LNCaP clone FGC (cell line): ENCODE measurements at regions not wholly inside any gene's neighbourhood (a gene's known extent, or its start where the extent isn't known, plus 50 kb on each side); places are given as distances from the start of the nearest gene placed in this dataset.

Source experiments
- DNase-seq: peaks from one replicate; pipeline ENCODE4 v3.0.0-alpha.2; 2011; ENCODE audit warnings: low read depth
- H3K4me3 ChIP-seq: 2 replicates; pipeline ENCODE4 v1.5.1; 2011; ENCODE audit warnings: mild to moderate bottlenecking, low read depth, low read length, control low read depth
- TF ChIP-seq, protein P1 (sequence below): IDR thresholded peaks from 2 replicates; pipeline ENCODE4 v1.5.1; 2012; ENCODE audit warnings: mild to moderate bottlenecking; ENCODE audit not compliant: control insufficient read depth, insufficient read depth; ENCODE audit errors: extremely low read depth

DNA sequence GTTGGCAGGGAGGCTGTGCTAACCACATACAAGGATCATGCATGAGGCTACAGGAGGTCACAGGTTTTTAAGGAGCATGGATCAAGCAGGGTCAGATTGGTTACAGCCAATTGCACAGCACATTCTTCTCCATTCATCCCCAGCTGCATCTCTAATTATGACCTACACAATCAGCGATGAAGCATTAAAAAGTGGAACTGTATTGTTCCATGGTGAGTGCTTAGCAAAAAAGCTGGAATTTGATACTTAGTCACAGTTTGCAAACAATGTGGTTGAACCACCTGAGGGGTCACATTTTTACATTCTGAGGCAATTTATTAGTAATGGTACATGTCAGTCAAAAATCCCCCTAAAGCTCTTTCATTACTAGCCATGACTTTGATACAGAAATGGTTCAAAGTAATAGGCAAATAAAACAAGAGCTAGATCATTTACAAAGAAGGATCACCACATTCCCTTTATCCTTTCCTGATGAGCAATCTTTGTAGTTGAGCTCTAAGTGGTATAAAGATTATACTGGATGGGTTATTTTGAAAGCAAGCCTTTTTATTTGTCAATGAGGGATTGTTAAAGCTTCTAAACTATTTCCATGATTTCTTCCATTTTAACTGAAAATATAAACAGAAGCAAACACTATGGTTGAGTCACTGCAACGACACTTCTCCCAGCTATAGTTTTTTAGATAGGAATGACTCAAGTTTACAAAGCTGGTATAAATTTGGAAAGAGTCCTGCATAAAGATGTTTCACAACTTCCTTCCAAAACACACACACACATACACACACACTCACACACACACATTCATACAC, 217.8 kb upstream of the SEMA3A start:
- TF ChIP-seq, protein P1, sequence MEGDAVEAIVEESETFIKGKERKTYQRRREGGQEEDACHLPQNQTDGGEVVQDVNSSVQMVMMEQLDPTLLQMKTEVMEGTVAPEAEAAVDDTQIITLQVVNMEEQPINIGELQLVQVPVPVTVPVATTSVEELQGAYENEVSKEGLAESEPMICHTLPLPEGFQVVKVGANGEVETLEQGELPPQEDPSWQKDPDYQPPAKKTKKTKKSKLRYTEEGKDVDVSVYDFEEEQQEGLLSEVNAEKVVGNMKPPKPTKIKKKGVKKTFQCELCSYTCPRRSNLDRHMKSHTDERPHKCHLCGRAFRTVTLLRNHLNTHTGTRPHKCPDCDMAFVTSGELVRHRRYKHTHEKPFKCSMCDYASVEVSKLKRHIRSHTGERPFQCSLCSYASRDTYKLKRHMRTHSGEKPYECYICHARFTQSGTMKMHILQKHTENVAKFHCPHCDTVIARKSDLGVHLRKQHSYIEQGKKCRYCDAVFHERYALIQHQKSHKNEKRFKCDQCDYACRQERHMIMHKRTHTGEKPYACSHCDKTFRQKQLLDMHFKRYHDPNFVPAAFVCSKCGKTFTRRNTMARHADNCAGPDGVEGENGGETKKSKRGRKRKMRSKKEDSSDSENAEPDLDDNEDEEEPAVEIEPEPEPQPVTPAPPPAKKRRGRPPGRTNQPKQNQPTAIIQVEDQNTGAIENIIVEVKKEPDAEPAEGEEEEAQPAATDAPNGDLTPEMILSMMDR: no peak
- H3K4me3 ChIP-seq: no peak overlapping the region
- DNase-seq: no peak

- no peak overlapping the region for H3K4me3 ChIP-seq
- no peak for DNase-seq
- TF ChIP-seq, protein P1: no peak
Measured at GRCh38 chr7:84399661-84400060, 205.1 kb upstream of the SEMA3A start.

DNA sequence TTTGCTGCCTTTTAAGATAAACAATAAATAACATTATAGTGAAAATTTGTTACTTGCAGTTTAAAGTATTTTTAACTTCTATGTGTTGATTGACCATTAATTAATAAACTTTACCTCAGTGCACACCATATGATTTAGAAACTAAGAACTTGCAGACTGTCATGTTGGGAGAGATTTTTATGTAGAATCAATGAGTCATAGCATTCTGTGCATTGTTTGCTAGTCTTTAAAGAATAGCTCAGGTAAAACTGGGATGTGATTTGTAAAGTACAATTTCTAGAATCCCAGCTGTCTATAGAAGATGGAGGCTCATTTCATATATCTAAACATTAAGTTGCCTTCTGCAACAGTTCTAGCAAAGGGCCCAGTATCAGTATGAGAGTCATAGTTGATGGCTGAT, 199.6 kb upstream of the SEMA3A start:
- DNase-seq: no peak
- H3K4me3 ChIP-seq: no peak overlapping the region
- TF ChIP-seq, protein P1: no peak

GRCh38 chr7:84393786-84394185, 199.2 kb upstream of the SEMA3A start:
- H3K4me3 ChIP-seq: no peak overlapping the region

GRCh38 chr7:84390845-84391244, 196.3 kb upstream of the SEMA3A start:
- TF ChIP-seq, protein P1: no peak
- DNase-seq: no peak
- no peak overlapping the region for H3K4me3 ChIP-seq

More at GRCh38 chr7:84393786-84394185, 199.2 kb upstream of the SEMA3A start:
- TF ChIP-seq, protein P1: no peak
- no peak for DNase-seq

GRCh38 chr7:84389242-84389641, 194.7 kb upstream of the SEMA3A start:
- TF ChIP-seq, protein P1: no peak
- DNase-seq: no peak
- H3K4me3 ChIP-seq: no peak overlapping the region

DNA sequence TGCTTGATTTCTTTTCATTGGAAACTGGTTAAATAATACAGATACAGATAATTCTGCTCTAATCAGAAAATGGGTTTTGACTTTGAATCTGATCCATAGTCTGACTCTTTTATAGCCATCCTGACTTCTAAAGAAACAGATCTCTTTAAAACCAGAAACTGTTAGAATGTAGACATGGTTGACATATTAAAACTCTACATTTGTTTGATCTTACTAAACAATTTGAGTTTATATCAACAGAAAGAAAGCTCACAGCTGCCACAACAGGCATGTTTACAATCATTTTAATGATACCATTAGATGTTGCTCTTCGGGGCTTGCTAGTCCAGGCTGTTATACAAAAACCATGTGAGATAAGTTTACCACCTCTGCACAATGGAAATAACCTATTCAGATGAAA, 193.0 kb upstream of the SEMA3A start:
- TF ChIP-seq, protein P1: no peak
- no peak overlapping the region for H3K4me3 ChIP-seq
- no peak for DNase-seq
